ENCODE measurements at regions not wholly inside any gene's neighbourhood (a gene's known extent, or its start where the extent isn't known, plus 50 kb on each side); places are given as distances from the start of the nearest gene placed in this dataset.

- TF ChIP-seq, protein P1, sequence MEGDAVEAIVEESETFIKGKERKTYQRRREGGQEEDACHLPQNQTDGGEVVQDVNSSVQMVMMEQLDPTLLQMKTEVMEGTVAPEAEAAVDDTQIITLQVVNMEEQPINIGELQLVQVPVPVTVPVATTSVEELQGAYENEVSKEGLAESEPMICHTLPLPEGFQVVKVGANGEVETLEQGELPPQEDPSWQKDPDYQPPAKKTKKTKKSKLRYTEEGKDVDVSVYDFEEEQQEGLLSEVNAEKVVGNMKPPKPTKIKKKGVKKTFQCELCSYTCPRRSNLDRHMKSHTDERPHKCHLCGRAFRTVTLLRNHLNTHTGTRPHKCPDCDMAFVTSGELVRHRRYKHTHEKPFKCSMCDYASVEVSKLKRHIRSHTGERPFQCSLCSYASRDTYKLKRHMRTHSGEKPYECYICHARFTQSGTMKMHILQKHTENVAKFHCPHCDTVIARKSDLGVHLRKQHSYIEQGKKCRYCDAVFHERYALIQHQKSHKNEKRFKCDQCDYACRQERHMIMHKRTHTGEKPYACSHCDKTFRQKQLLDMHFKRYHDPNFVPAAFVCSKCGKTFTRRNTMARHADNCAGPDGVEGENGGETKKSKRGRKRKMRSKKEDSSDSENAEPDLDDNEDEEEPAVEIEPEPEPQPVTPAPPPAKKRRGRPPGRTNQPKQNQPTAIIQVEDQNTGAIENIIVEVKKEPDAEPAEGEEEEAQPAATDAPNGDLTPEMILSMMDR (IDR thresholded peaks at IDR 0.05): no peak
- TF ChIP-seq POLR2A (IDR thresholded peaks at IDR 0.05): no peak
- TF ChIP-seq EP300 (IDR thresholded peaks at IDR 0.05): no peak
Measured at GRCh38 chr10:28478646-28479045, 54.3 kb upstream of the WAC start.

Measured in ovary (tissue), 3 donors.